PC-3 (cell line): ENCODE measurements at regions not wholly inside any gene's neighbourhood (a gene's known extent, or its start where the extent isn't known, plus 50 kb on each side); places are given as distances from the start of the nearest gene placed in this dataset.

Source experiments
- EZH2 ChIP-seq: fragments of 300-600 bp; sonication (generic); IDR thresholded peaks from one replicate; pipeline ENCODE4 v1.6.1; 2017; ENCODE audit warnings: antibody characterized with exemption, mild to moderate bottlenecking, low read length; ENCODE audit not compliant: unreplicated experiment
- TF ChIP-seq, protein P1 (sequence below): fragments of 300-600 bp; sonication (generic); conservative IDR thresholded peaks from 2 replicates; pipeline ENCODE4 v1.5.1; 2017; ENCODE audit warnings: antibody characterized with exemption, low read depth, mild to moderate bottlenecking, low read length

DNA sequence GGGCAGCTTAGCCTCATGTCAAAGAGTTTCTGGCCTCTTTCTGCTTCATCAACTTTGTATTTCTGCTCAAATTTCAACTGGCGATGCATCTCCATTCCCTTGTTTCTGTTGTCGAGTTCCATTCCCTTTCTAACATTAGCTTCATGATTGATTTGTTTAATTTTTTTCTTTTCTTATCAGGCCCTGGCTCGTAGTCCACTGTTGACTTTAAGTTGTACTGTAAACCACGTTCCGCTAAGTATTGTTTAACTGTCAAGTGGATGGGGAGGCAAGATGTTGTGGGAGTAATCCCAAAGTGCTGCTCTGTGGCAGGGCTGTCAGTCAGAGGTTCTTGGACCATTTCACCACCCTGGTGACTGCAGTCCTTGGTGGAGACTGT lies 309.1 kb downstream of the PSAT1 start:
- TF ChIP-seq, protein P1, sequence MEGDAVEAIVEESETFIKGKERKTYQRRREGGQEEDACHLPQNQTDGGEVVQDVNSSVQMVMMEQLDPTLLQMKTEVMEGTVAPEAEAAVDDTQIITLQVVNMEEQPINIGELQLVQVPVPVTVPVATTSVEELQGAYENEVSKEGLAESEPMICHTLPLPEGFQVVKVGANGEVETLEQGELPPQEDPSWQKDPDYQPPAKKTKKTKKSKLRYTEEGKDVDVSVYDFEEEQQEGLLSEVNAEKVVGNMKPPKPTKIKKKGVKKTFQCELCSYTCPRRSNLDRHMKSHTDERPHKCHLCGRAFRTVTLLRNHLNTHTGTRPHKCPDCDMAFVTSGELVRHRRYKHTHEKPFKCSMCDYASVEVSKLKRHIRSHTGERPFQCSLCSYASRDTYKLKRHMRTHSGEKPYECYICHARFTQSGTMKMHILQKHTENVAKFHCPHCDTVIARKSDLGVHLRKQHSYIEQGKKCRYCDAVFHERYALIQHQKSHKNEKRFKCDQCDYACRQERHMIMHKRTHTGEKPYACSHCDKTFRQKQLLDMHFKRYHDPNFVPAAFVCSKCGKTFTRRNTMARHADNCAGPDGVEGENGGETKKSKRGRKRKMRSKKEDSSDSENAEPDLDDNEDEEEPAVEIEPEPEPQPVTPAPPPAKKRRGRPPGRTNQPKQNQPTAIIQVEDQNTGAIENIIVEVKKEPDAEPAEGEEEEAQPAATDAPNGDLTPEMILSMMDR: no peak
- no peak for TF ChIP-seq EZH2
